GM10266 (cell line): ENCODE measurements at regions not wholly inside any gene's neighbourhood (a gene's known extent, or its start where the extent isn't known, plus 50 kb on each side); places are given as distances from the start of the nearest gene placed in this dataset.

Source experiments
- DNase-seq: peaks from one replicate; pipeline ENCODE4 v3.0.0; 2012; ENCODE audit errors: extremely low spot score
- TF ChIP-seq, protein P1 (sequence below): IDR thresholded peaks from 2 replicates; pipeline ENCODE4 v1.5.1; 2012; ENCODE audit warnings: mild to moderate bottlenecking, low read depth; ENCODE audit not compliant: control insufficient read depth, insufficient read depth; ENCODE audit errors: missing control alignments

- no peak for DNase-seq
- TF ChIP-seq, protein P1, sequence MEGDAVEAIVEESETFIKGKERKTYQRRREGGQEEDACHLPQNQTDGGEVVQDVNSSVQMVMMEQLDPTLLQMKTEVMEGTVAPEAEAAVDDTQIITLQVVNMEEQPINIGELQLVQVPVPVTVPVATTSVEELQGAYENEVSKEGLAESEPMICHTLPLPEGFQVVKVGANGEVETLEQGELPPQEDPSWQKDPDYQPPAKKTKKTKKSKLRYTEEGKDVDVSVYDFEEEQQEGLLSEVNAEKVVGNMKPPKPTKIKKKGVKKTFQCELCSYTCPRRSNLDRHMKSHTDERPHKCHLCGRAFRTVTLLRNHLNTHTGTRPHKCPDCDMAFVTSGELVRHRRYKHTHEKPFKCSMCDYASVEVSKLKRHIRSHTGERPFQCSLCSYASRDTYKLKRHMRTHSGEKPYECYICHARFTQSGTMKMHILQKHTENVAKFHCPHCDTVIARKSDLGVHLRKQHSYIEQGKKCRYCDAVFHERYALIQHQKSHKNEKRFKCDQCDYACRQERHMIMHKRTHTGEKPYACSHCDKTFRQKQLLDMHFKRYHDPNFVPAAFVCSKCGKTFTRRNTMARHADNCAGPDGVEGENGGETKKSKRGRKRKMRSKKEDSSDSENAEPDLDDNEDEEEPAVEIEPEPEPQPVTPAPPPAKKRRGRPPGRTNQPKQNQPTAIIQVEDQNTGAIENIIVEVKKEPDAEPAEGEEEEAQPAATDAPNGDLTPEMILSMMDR, result no peak
Measured at GRCh38 chr2:5766561-5766960, 74.4 kb downstream of the SOX11 start.

GRCh38 chr2:5777131-5777535 lies 84.9 kb downstream of the SOX11 start:
- no peak for DNase-seq
- TF ChIP-seq, protein P1, result no peak

- TF ChIP-seq, protein P1, result no peak
Measured at GRCh38 chr2:5781679-5782078, 89.5 kb downstream of the SOX11 start.

DNA sequence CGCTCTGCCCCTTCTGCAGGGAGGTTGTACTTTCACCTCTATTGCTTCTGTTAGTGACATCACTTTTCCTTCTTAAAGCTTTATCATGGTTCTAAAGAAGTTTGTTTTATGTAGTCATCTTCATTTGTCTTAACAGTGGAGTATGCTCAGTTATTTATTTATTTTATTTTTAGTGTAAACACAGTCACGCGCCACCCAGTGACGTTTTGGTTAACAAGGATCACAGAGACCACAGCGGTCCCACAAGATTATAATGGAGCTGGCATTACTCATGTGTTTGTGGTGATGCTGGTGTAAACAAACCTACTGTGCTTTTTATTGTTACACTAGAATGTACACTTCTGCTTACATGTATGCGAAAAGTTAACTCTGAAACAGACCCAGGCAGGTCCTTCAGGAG lies 89.9 kb downstream of the SOX11 start:
- TF ChIP-seq, protein P1, result no peak
- DNase-seq, result no peak

More at GRCh38 chr2:5781679-5782078, 89.5 kb downstream of the SOX11 start:
- no peak for DNase-seq

GRCh38 chr2:5788447-5788846 lies 96.3 kb downstream of the SOX11 start:
- TF ChIP-seq, protein P1, result no peak
- no peak for DNase-seq

- DNase-seq, result no peak
Measured at GRCh38 chr2:5791371-5791770, 99.2 kb downstream of the SOX11 start.

DNA sequence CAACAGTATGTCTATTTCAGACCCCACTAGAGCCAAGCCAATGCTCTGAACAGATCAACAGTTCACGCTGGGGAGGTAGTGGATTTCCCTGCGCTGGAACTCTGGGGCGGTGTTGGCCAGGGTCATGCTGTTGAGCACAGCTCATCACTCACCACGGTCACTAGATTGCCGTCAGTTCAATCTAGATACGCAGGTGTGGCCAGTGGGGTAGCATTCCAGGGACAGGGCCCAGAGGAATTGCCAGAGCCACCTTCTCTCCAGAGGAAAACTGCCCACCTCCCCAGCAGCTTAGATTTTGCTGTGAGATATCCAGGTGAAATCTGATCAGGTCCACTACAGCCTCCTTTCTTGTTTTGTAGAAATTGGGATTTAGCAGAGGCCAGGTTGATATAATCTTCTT lies 101.8 kb downstream of the SOX11 start:
- TF ChIP-seq, protein P1, result no peak
- no peak for DNase-seq

More at GRCh38 chr2:5791371-5791770, 99.2 kb downstream of the SOX11 start:
- TF ChIP-seq, protein P1, result no peak

DNA sequence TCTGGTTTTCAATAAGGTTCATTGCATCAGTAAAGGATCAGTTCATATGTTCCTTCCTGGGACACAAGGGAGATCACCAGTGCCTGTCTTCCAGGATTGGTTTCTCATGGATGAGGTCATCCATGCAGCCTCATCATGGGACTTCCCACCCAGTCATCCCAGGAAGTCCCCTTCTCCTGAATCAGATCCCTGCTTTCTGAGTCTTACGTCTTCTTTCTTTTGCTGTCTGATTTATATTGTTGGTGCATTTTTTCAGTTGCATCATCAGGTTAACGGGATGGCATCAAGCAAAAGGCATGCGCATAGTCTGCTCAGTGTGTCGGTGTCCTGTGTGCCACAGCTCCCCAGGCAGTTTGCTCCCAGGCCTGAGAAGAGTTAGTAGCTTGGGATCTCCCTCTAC lies 105.9 kb downstream of the SOX11 start:
- no peak for DNase-seq
- TF ChIP-seq, protein P1, result no peak
